ENCODE measurements at regions not wholly inside any gene's neighbourhood (a gene's known extent, or its start where the extent isn't known, plus 50 kb on each side); places are given as distances from the start of the nearest gene placed in this dataset.
"Not testable (repeated sequence)": the region's sequence is repeated elsewhere in the genome, so short reads cannot be mapped to it uniquely, and the experiment has no call there.

DNA sequence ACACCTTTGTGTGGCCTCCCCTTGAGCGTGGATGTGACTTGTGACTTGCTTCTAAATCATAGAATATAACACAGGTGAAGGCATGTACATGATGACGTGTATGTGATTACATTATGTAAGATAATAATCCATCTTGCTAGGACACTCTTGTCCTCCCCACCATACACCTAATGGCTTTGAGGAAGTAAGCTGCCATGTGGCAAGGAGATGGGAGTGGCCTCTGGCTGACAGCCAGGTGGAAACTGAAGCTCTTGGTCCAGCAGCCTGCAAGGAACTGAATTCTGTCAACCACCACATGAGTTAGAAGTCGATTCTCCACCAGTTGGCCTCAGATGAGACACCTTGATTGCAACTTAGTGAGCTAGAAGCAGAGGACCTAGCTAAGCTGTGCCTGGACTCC is 67.4 kb upstream of the ELN start:
- ATAC-seq (no peak), DNase-seq (ENCODE audit: missing footprints) (no peak)
- intact Hi-C loops (cut with DNase I) = no loop called here

DNA sequence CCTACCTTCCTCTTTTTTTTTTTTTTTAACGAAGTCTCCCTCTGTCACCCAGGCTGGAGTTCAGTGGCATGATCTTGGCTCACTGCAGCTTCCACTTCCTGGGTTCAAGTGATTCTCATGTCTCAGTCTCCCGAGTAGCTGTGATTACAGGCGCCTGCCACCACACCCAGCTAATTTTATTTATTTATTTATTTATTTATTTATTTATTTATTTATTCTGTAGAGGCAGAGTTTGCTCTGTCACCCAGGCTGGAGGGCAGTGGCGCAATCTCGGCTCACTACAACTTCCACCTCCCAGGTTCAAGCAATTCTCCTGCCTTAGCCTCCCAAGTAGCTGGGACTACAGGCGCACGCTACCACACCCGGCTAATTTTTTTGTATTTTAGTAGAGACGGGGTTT is 66.0 kb upstream of the ELN start:
- ATAC-seq; DNase-seq (ENCODE audit: missing footprints); intact Hi-C loops (cut with DNase I): not testable (repeated sequence)

DNA sequence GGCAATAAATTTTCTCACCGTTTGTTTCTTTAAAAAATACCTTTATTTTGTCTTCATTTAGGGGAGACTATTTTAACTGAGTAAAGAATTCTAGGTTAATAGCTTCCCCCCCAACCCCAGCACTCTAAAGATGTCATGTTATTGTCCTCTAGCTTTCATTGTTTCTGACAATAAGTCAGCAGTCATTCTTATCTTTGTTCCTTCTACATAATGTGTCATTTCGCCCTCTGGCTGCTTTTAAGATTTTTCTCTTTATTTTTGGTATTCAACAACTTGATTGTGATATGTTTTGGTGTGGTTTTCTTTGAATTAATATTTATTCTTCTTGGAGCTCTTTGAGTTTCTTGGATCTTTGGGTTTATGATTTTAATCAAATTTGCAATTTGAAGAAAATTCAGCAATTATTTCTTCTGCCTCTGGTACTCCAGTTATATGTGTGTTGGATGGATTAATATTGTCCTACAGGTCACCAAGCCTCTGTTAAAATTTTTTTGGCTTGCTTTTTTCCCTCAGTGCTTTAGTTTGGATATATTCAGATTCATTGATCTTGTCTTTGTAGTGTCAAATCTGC is 64.6 kb upstream of the ELN start:
- intact Hi-C loops (cut with DNase I) = no loop called here
- ATAC-seq = no peak
- no peak for DNase-seq (ENCODE audit: missing footprints)

DNA sequence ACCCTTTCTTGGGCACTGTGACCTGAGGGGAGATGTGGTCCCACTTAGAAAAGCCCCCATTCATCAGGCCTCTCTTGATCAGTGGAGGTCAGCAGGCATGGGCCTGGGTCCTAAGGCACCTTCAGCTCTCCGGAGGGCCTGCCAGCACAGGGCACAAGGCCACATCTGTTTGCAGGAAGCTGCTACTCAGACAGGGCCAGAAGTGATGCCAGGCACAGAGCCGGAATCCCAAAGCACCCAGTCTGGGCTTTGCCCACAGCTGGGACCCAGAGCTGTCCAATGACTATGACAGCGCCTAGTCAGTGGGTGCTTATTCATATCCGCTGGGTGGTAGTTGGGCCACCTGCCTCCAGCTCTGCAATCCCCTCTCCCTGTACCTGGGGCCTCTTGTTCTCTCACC is 63.2 kb upstream of the ELN start:
- DNase-seq (ENCODE audit: missing footprints) = no peak
- no peak for ATAC-seq
- intact Hi-C loops (cut with DNase I) = no loop called here

DNA sequence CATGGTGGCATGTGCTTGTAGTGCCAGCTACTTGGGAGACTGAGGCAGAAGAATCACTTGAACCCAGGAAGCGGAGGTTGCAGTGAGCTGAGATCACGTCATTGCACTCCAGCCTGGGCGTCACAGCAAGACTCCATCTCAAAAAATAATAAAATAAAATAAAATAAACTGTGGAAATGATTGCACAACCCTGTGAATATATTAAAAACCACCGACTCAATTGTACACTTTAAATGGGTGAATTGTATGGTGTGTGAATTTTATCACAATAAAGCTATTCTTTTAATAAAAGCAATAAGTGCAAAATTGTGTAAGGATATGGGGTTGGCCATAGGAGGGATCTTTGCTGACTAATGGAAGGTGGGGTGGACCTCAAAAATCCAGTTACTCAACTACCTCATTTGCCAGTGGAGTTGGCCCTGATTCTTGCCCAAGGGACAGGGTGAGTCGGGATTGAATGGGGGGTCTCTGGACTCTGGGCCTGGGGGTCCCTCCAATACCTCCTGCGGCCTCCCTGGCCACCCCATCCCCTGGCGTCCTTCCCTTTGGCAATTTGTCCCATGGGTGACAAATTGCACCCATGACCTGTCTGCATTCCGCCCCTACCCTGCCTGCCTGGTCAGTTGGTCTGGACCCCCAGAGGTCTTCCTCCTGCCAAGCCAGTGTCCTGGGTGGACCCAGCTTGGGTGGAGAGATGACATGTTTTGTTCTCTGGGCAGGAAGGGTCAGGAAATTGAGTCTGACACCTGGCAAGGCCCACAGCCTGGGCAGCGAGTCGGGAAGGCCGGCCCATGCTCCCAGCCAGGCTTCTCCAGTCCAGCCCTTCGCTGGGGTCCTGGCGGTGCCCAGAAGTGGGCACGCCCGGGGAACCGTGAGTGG is 61.7 kb upstream of the ELN start:
- intact Hi-C loops (cut with DNase I) = no loop called here
- no peak for ATAC-seq
- no peak for DNase-seq (ENCODE audit: missing footprints)

DNA sequence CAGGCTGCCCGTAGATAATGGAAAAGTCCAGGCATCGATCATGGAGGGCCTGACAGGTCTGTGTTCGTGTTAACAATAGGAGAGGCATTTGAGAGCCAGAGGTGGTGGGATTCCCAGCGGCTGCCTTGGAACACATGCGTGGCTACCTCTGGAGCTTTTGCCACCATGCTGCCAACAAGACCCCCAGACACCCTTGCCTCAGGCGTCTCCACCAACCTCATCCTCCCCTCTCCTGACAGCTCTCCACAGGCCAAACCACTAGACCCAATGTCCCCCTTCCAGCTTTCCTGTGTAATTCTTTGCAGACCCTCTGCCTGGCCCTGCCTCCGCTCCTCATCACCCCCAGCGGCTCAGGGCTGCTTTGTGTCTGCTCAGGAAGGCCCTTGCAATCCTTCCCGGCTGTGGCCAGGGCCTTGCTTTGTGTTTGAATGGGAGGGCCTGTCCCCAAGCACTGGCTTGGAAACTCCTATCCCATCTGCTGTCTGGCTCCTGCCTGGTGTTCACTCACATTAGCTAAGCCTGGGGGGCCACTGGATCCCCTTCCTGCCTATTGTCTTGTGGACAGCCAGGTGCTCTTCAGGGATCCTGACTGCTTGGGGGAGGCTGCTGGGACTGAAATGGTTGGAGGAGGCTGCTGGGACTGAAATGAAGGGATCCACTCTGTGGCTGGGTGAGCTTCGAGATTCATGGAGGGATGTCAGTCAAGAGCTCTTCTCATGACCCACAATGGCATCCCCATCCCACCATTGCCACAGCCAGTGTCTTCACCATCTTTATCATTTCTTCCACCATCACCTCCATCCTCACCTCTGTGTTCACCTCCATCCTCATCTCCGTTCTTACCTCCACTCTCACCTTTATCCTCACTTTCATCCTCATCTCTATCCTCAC is 60.8 kb upstream of the ELN start:
- DNase-seq (ENCODE audit: missing footprints) = no peak
- intact Hi-C loops (cut with DNase I) = no loop called here
- no peak for ATAC-seq

DNA sequence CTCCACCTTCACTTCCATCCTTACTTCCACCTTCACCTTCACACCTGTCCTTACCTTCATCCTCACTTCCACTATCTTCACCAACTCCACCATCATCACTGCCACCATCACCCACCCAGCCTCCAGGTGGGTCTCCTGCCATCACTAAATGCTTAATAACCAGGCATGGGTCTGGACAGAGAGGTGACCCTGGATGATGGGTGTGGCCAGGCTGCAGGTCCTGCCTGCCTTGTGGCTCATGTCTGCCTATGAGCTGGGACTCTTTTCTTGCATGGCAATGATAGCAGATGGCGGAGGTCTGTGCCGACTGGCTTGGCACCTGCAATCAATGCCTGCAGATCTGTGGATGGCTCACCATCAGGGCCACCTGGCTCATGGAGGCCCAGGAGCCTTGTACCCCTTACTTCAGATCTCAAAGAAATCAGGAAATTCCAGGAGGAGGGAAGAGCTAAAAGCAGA is 60.1 kb upstream of the ELN start:
- no peak for DNase-seq (ENCODE audit: missing footprints)

DNA sequence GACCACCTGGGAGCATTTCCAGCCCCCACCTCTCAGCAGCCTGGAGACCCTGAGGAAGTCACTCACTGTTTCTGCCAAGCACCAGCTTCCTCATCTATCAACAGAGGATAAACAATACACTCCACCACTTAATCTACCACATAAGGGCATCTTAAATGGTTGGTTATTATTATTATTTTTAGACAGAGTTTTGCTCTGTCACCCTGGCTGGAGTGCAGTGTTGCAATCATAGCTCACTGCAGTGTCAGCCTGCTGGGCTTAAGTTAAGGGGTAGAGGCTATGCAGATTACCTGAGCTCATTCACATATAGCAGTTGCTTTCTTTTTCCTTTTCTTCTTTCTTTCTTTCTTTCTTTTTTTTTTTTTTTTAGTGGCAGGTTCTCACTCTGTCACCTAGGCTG is 59.5 kb upstream of the ELN start:
- DNase-seq (ENCODE audit: missing footprints) = no peak
- intact Hi-C loops (cut with DNase I) = no loop called here
- no peak for ATAC-seq

More for the DNA sequence above, 60.1 kb upstream of the ELN start:
- intact Hi-C loops (cut with DNase I) = no loop called here
- ATAC-seq = no peak

DNA sequence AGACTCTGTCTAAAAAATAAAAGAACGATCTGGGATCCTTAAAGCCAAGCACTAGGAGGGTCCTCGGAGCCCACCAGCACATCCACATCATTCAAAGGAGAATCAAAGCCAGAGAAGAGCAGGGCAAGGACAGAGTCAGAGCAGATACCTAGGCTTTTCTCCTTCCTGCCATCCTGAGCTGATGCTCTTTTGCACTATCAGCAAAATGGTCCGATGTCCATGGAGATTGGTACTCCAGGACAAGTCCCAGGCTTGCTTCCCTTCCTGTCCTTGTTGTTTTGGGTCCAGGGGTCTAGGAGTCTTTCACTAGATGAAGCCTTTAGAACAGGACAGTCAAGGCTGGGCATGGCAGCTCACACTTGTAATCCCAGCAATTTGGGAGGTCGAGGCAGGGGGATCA is 58.0 kb upstream of the ELN start:
- intact Hi-C loops (cut with DNase I) = loop anchor here (10.0 kb wide), 1 partner anchor 55 kb away; no protein-coding TSS in a partner anchor
- DNase-seq (ENCODE audit: missing footprints) = no peak
- ATAC-seq = no peak

DNA sequence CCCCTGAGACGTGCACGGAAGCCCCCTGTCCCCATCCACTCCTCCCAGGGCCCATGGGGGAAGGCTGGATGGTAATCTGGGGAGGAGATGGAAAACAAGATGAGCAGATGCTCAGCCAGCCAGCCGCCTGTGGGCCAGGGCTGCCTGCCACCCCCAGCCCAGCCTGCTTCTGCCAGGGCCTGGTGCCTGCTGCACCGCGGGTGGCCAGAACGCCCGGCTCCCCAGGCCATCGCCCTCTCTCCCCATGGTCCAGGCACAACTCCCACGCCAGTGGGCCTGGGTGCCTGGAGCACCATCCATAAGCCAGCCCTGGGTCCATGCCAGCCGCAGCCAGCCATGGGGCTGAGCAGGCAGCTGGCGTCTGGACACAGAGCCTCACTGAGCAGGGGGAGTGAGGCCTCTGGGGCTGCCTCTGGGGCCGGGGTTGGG is 57.2 kb upstream of the ELN start:
- no peak for DNase-seq (ENCODE audit: missing footprints)
- intact Hi-C loops (cut with DNase I) = loop anchor here (10.0 kb wide), 1 partner anchor 56 kb away; no protein-coding TSS in a partner anchor
- no peak for ATAC-seq

DNA sequence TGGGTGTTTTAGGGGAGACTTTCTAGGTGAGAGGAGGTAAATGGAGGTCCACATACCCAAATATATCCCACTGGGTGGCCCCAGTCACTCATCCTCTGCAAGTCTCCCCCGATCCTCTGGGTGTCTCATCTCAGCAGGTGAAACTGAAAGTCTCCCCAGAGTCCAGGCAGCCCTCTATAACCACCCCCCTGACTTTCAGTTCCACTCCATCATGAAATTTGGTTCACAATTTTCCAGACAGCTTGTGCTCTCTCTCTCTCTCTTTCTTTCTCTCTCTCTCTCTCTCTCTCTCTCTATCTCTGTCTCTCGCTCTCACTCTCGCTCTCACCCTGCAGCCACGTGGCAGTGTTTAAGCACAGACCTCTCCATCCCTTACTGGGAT is 56.7 kb upstream of the ELN start:
- ATAC-seq (no peak), DNase-seq (ENCODE audit: missing footprints) (no peak)

DNA sequence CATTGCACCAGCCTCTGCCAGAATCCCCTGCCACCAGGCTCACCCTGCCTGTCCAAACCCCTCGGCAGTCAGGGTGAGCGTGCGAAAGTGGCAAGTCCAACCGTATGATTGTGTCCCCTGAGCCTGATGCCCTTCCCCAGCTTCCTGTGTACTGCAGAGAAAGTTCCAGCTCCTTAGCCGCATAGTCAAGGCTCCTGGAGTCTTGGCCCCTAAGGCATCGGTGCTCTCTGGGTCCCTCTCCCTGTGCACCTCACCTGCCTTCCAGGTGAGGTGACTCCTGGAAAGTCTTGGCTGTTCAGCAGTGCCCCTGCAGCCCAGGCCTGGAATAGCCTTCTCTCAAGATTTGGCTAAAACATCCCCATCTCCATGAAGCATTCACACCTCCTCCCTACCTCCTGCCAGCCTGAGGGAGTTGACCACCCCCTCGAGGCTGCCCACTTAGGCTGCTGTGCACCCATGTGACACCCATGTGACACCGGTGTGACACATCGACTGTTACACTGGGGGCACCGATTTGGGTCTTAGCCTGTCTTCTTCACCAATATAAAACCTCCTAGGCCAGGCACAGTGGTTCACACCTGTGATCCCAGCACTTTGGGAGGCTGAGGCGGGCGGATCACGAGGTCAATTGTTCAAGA is 56.1 kb upstream of the ELN start:
- ATAC-seq (no peak), DNase-seq (ENCODE audit: missing footprints) (no peak)
- intact Hi-C loops (cut with DNase I) = loop anchor here (10.0 kb wide), 1 partner anchor 57 kb away; no protein-coding TSS in a partner anchor

More for the DNA sequence above, 56.7 kb upstream of the ELN start:
- intact Hi-C loops (cut with DNase I) = loop anchor here (10.0 kb wide), 1 partner anchor 57 kb away; no protein-coding TSS in a partner anchor

DNA sequence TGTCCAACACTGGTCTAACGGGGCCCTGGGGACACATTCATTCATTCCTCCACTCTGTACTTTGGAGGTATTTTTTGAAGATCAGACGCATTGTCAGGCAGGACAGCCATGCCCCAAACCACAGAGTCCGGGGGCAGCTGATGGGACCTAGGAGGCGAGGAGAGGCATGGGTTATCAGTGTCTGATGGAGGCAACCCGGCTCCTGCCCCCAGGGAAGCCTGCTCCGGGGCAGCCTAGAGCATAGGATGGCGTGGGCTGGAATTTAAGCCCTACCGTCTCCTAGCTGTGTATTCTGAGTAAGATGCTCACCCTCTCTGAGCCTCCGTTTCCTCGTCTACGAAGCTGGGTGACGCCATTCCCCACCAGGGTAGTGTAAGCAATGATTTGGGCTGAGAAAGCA is 55.4 kb upstream of the ELN start:
- intact Hi-C loops (cut with DNase I) = loop anchor here (10.0 kb wide), 1 partner anchor 58 kb away; no protein-coding TSS in a partner anchor
- DNase-seq (ENCODE audit: missing footprints) (no peak), ATAC-seq (no peak)

DNA sequence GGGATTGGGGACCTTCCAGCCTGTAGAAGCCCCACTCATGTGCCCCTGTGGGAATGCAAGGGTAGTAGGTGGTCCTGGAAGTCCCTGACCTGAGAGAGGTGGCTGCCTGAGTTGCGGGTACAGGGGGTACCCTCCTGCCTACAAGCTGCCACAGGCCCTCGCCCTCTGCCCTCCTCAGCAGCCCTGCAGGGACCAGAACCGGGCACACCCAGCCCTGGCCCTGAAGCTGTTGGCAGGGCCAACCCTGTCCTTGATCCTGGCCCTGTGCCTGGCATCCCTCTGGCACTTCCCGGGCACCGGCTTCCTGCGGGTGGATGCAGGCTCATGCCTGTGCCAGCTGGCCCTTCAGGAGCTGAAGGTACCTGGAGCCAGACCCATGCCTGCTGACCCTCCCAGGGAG is 54.9 kb upstream of the ELN start:
- DNase-seq (ENCODE audit: missing footprints) (no peak), ATAC-seq (peak; percentile 78)
- intact Hi-C loops (cut with DNase I) = loop anchor here (10.0 kb wide), 1 partner anchor 58 kb away; no protein-coding TSS in a partner anchor

DNA sequence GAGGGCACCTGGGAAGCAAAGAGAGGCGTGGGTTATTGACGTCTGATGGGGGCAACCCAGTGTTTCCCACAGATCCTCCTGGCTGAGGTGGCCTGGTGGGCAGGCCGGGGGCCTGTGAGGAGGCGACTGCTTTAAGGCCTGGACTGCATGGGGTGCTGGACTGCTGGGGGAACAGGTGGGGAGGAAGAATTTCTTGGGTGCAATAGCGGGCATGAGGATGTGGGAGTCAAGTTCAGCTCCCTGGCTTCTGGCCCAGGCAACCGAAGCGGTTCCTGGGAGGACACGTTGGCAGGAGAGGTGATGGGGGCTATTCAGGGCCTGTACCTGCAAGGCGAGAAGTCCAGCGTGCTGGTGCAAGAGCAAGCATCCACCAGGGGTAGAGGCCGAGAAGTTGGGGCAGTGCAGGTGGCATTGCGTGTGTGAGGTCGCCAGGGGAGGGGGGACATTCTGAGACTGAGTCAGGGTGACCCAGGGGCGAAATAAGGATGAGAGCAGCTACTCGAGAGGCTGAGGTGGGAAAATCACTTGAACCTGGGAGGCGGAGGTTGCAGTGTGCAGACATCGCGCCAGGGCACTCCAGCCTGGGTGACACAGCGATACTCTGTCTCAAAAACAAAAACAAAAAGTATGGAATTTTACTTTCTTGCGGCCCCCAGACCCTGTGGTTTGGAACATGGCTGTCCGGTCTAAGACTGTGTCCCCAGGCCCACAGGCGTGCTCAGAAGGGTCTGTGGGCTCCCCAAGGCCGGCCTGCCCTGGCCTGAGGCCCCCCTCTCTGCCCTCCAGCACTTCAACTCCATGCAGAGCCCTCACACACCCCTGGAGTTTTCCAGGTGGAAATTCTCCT is 53.6 kb upstream of the ELN start:
- DNase-seq (ENCODE audit: missing footprints) = no peak
- intact Hi-C loops (cut with DNase I) = loop anchor here (10.0 kb wide), 1 partner anchor 60 kb away; no protein-coding TSS in a partner anchor
- no peak for ATAC-seq

DNA sequence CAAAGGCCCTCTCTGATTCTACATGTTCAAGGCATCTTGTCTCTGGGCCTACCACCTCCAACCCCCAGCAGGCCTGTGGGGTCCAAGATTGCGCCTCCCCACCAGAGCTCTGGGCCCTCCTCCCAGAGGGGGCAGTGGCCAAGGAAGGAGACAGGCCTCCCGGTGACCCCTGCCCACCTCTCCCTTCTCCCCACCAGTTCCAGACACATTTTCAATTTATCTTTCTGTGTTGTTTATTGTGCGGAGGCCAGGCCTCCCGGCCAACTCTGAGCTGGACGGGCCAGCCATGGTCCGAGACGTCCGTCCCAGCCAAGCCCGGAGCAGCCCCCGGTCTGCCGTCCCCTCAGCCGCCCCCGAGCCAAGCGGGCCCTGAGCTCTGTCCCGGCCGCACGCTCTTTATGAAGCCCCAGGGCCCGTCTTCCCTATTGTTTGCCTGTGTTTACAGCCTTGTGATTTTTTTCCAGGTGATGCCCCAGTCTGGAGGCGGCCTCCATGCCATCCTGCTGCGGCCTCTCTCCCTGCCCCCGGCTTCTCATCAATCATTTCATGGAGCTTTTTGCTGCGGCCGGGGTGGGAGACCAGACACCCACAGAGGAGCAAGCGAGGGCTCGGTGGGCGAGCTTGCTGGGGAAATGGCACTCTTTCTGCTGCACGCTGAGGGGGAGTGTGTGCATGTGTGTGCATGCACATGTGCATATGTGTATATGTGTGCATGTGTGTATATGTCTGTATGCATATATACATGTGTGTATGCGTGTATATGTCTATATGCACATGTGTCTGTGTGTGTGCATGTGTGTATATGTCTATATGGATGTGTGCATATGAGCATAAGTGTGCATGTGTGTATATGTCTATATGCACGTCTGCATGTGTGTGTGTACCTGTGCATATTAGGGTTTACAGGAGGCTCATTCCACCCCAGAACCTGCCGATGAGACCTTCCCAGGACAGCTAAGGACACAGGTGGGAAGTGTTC is 52.7 kb upstream of the ELN start:
- DNase-seq (ENCODE audit: missing footprints) = no peak
- intact Hi-C loops (cut with DNase I) = loop anchor here (10.0 kb wide), 1 partner anchor 60 kb away; no protein-coding TSS in a partner anchor
- ATAC-seq = no peak
